ENCODE measurements at regions not wholly inside any gene's neighbourhood (a gene's known extent, or its start where the extent isn't known, plus 50 kb on each side); places are given as distances from the start of the nearest gene placed in this dataset.

GRCh38 chr7:54072710-54073109 is 469.5 kb upstream of the VSTM2A start:
- no peak for TF ChIP-seq SMC3 (conservative IDR thresholded peaks at IDR 0.05; ENCODE audit: insufficient read depth, low read depth, low read length)
- TF ChIP-seq MAX (CRISPR knock-in tag; IDR thresholded peaks at IDR 0.05), result no peak
